ENCODE measurements at regions not wholly inside any gene's neighbourhood (a gene's known extent, or its start where the extent isn't known, plus 50 kb on each side); places are given as distances from the start of the nearest gene placed in this dataset.

GRCh38 chr6:14306151-14306906, 188.8 kb downstream of the CD83 start:
- ChIA-PET POLR2A (interaction anchor here (0.7 kb wide), 1 partner anchor 14 kb away, joined by 3 read pairs; no protein-coding TSS in a partner anchor), CTCF (no interaction called here)
- DNase-seq (ENCODE audit: low read depth, low spot score), result no peak
- Histone ChIP-seq H3K27me3 (ENCODE audit: control insufficient read depth, insufficient read depth, low read length) (peaks cover 9% of the 10 kb centered on the region; the same call in 1 of the 2 replicates), H3K4me3 (ENCODE audit: low read depth in 2 of 2, low read length in 2 of 2) (no peak overlapping the region), H3K36me3 (ENCODE audit: control insufficient read depth, insufficient read depth, low read length) (no peaks in the 10 kb centered on the region), H3K9me3 (ENCODE audit: control insufficient read depth, insufficient read depth, low read depth, low read length) (no peaks in the 10 kb centered on the region), H3K27ac (ENCODE audit: low read length) (no peak overlapping the region), H3K4me1 (ENCODE audit: control insufficient read depth, insufficient read depth, low read length) (no peaks in the 10 kb centered on the region)
- no TSS peak for BruUV-seq (replicated peaks)
- intact Hi-C loops (cut with micrococcal nuclease; ENCODE audit: unreplicated experiment), result no loop called here
- ATAC-seq, result no peak
- no peak for TF ChIP-seq SIN3A (IDR thresholded peaks at IDR 0.05; ENCODE audit: borderline replicate concordance, insufficient read depth, low read depth, low read length)
- TF ChIP-seq, protein P1, sequence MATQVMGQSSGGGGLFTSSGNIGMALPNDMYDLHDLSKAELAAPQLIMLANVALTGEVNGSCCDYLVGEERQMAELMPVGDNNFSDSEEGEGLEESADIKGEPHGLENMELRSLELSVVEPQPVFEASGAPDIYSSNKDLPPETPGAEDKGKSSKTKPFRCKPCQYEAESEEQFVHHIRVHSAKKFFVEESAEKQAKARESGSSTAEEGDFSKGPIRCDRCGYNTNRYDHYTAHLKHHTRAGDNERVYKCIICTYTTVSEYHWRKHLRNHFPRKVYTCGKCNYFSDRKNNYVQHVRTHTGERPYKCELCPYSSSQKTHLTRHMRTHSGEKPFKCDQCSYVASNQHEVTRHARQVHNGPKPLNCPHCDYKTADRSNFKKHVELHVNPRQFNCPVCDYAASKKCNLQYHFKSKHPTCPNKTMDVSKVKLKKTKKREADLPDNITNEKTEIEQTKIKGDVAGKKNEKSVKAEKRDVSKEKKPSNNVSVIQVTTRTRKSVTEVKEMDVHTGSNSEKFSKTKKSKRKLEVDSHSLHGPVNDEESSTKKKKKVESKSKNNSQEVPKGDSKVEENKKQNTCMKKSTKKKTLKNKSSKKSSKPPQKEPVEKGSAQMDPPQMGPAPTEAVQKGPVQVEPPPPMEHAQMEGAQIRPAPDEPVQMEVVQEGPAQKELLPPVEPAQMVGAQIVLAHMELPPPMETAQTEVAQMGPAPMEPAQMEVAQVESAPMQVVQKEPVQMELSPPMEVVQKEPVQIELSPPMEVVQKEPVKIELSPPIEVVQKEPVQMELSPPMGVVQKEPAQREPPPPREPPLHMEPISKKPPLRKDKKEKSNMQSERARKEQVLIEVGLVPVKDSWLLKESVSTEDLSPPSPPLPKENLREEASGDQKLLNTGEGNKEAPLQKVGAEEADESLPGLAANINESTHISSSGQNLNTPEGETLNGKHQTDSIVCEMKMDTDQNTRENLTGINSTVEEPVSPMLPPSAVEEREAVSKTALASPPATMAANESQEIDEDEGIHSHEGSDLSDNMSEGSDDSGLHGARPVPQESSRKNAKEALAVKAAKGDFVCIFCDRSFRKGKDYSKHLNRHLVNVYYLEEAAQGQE (IDR thresholded peaks at IDR 0.05; ENCODE audit: insufficient read depth in 1 of 2, low read depth in 2 of 2, low read length in 1 of 2), result no peak
- TF ChIP-seq, protein P2, sequence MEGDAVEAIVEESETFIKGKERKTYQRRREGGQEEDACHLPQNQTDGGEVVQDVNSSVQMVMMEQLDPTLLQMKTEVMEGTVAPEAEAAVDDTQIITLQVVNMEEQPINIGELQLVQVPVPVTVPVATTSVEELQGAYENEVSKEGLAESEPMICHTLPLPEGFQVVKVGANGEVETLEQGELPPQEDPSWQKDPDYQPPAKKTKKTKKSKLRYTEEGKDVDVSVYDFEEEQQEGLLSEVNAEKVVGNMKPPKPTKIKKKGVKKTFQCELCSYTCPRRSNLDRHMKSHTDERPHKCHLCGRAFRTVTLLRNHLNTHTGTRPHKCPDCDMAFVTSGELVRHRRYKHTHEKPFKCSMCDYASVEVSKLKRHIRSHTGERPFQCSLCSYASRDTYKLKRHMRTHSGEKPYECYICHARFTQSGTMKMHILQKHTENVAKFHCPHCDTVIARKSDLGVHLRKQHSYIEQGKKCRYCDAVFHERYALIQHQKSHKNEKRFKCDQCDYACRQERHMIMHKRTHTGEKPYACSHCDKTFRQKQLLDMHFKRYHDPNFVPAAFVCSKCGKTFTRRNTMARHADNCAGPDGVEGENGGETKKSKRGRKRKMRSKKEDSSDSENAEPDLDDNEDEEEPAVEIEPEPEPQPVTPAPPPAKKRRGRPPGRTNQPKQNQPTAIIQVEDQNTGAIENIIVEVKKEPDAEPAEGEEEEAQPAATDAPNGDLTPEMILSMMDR (IDR thresholded peaks at IDR 0.05), result no peak
- no peak for TF ChIP-seq TCF7L2 (IDR thresholded peaks at IDR 0.05; ENCODE audit: low read depth, low read length)
- TF ChIP-seq POLR2AphosphoS5 (IDR thresholded peaks at IDR 0.05; ENCODE audit: low read depth, low read length), result no peak
- in situ Hi-C loops (cut with HindIII; ENCODE audit: low pct_unique_long_range_greater_than_20kb, low sequenced_read_pairs), result no loop called here

DNA sequence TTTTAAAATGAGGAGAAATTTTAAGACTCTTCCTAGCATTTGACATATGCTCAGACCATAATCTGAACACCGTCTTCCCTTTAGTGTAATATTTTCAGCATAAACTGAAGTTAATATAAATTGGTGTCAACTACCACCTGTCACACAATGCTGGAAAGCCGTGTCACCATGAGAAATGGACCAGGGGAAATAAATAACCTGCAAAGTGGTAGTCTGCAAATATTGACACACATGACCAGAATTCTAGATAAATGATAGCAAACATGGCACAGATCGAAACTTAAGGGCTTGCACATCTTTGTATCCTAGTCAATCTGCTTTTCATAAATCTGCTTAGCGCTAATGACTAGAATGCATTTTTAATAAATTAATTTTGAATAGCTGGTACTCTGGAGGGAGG, 191.9 kb downstream of the CD83 start:
- BruUV-seq (replicated peaks), result no TSS peak
- Histone ChIP-seq H3K4me3 (ENCODE audit: low read depth in 2 of 2, low read length in 2 of 2) (no peak overlapping the region), H3K27ac (ENCODE audit: low read length) (no peak overlapping the region), H3K27me3 (ENCODE audit: control insufficient read depth, insufficient read depth, low read length) (peaks cover 6% of the 10 kb centered on the region; the same call in 1 of the 2 replicates), H3K36me3 (ENCODE audit: control insufficient read depth, insufficient read depth, low read length) (no peaks in the 10 kb centered on the region), H3K9me3 (ENCODE audit: control insufficient read depth, insufficient read depth, low read depth, low read length) (no peaks in the 10 kb centered on the region), H3K4me1 (ENCODE audit: control insufficient read depth, insufficient read depth, low read length) (no peaks in the 10 kb centered on the region)
- in situ Hi-C loops (cut with HindIII; ENCODE audit: low pct_unique_long_range_greater_than_20kb, low sequenced_read_pairs), result no loop called here
- ChIA-PET CTCF (no interaction called here), POLR2A (no interaction called here)
- no peak for DNase-seq (ENCODE audit: low read depth, low spot score)
- ATAC-seq, result no peak
- intact Hi-C loops (cut with micrococcal nuclease; ENCODE audit: unreplicated experiment), result no loop called here
- no peak for TF ChIP-seq SIN3A (IDR thresholded peaks at IDR 0.05; ENCODE audit: borderline replicate concordance, insufficient read depth, low read depth, low read length)
- TF ChIP-seq, protein P2 (IDR thresholded peaks at IDR 0.05), result no peak
